ENCODE measurements at regions not wholly inside any gene's neighbourhood (a gene's known extent, or its start where the extent isn't known, plus 50 kb on each side); places are given as distances from the start of the nearest gene placed in this dataset.

- Histone ChIP-seq H3K4me1 (no peaks in the 10 kb centered on the region), H3K4me3 (no peak overlapping the region), H3K27ac (no peak overlapping the region), H3K9me3 (peaks cover 0 to 3% (median 0%) of the 10 kb centered on the region in 4 donors), H3K27me3 (no peaks in the 10 kb centered on the region), H3K36me3 (no peaks in the 10 kb centered on the region)
- 76% methylated on average over 12 of the region's 12 CpGs for WGBS, 2 donors
- no peak for DNase-seq (ENCODE audit: low spot score in 2 of 2)
- TF ChIP-seq, protein P1, sequence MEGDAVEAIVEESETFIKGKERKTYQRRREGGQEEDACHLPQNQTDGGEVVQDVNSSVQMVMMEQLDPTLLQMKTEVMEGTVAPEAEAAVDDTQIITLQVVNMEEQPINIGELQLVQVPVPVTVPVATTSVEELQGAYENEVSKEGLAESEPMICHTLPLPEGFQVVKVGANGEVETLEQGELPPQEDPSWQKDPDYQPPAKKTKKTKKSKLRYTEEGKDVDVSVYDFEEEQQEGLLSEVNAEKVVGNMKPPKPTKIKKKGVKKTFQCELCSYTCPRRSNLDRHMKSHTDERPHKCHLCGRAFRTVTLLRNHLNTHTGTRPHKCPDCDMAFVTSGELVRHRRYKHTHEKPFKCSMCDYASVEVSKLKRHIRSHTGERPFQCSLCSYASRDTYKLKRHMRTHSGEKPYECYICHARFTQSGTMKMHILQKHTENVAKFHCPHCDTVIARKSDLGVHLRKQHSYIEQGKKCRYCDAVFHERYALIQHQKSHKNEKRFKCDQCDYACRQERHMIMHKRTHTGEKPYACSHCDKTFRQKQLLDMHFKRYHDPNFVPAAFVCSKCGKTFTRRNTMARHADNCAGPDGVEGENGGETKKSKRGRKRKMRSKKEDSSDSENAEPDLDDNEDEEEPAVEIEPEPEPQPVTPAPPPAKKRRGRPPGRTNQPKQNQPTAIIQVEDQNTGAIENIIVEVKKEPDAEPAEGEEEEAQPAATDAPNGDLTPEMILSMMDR (IDR thresholded peaks at IDR 0.05) = no peak
- TF ChIP-seq POLR2A (IDR thresholded peaks at IDR 0.05) (no peak), EP300 (IDR thresholded peaks at IDR 0.05) (no peak)
Observed at GRCh38 chr15:97168704-97169475, 791.6 kb upstream of the ARRDC4 start.

GRCh38 chr15:97171556-97171955, 788.9 kb upstream of the ARRDC4 start:
- Histone ChIP-seq H3K36me3 (no peaks in the 10 kb centered on the region), H3K4me3 (no peak overlapping the region), H3K27ac (no peak overlapping the region), H3K9me3 (peaks cover 0 to 3% (median 0%) of the 10 kb centered on the region in 4 donors), H3K4me1 (no peaks in the 10 kb centered on the region), H3K27me3 (no peaks in the 10 kb centered on the region)
- TF ChIP-seq, protein P1 (IDR thresholded peaks at IDR 0.05) = no peak
- TF ChIP-seq POLR2A (IDR thresholded peaks at IDR 0.05) (no peak), EP300 (IDR thresholded peaks at IDR 0.05) (no peak)
- WGBS, 2 donors = 94 to 96% methylated on average over 10 of the region's 10 CpGs
- no peak for DNase-seq (ENCODE audit: low spot score in 2 of 2)

DNA sequence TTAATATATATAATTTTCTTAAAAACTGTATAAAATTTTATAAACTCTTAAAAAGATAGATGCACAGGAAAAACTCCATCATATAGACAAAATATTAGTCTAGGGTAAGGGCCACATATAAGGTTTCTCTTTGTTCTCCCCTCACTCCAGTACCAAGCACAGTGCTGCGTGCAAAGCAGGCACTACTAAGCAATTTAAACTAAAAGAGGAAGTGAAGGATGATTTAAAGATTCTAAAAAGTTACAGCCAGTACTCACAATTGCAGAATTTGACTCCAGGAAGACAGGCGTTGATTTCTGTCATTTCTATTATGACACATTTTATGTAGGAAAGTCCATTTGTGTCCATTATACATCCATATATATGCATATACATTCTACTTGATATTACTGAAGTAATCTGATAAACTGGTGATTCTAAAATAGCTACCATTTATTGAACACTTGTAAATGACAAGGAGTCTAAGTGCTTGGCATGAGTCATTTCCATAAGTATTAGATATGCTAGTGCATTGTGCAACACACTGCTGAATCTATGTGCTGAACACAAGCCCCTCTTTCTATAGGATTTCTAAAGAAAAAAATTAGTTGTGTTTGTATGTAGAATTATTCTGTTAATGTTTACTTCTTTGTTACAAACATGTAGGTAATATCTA, 785.5 kb upstream of the ARRDC4 start:
- TF ChIP-seq POLR2A (IDR thresholded peaks at IDR 0.05) = no peak
- TF ChIP-seq, protein P1 (IDR thresholded peaks at IDR 0.05) = no peak

DNA sequence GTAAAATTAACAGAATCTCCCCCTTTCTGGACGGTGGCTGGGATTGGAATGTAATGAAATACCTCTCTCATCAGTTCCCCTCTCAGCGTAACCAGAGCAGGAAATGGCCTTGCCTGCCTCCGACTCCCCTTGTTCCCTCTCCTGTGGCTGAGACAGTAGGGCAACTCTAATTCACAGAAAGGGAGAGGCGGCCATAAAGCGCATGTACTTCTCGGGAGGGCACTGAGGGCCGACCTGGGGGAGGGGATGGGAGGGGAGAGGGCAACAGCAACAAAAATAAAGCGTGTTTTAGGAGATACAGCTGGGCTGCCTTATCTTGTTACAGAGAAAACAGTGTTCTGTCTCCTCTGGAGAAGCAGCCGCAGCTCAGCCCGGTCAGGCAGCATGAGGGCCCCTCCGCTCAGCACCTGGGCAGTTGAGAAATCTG, 783.3 kb upstream of the ARRDC4 start:
- 37 to 38% methylated on average over 11 of the region's 11 CpGs for WGBS, 2 donors

More for the DNA sequence above, 785.5 kb upstream of the ARRDC4 start:
- Histone ChIP-seq H3K27ac (no peak overlapping the region), H3K27me3 (peaks cover 0 to 8% of the 10 kb centered on the region in 2 donors), H3K4me1 (no peaks in the 10 kb centered on the region), H3K36me3 (no peaks in the 10 kb centered on the region), H3K9me3 (peaks cover 0 to 3% (median 0%) of the 10 kb centered on the region in 4 donors), H3K4me3 (no peak overlapping the region)
- WGBS, 2 donors = 82 to 89% methylated on average over 2 of the region's 2 CpGs
- no peak for DNase-seq (ENCODE audit: low spot score in 2 of 2)

More for the DNA sequence above, 783.3 kb upstream of the ARRDC4 start:
- Histone ChIP-seq H3K4me3 (no peak overlapping the region), H3K27ac (no peak overlapping the region), H3K4me1 (no peaks in the 10 kb centered on the region), H3K36me3 (no peaks in the 10 kb centered on the region), H3K27me3 (peaks cover 0 to 8% of the 10 kb centered on the region in 2 donors), H3K9me3 (peaks cover 0 to 3% (median 0%) of the 10 kb centered on the region in 4 donors)
- DNase-seq (ENCODE audit: low spot score in 2 of 2) = no peak
- no peak for TF ChIP-seq EP300 (IDR thresholded peaks at IDR 0.05)
- no peak for TF ChIP-seq POLR2A (IDR thresholded peaks at IDR 0.05)
- TF ChIP-seq, protein P1 (IDR thresholded peaks at IDR 0.05) = no peak

Data from tibial nerve (tissue), 4 donors.